H1 (cell line): ENCODE measurements at regions not wholly inside any gene's neighbourhood (a gene's known extent, or its start where the extent isn't known, plus 50 kb on each side); places are given as distances from the start of the nearest gene placed in this dataset.

Source experiments
- CTCF ChIA-PET: fragments of 300-600 bp; sonication (Branson Sonifier 250); formaldehyde crosslinking; loops from one replicate; lab custom pipeline; 2021; ENCODE audit not compliant: partially characterized antibody; lab: Charles Lee
- POLR2A ChIA-PET: fragments of 300-600 bp; sonication (Branson Sonifier 250); formaldehyde crosslinking; loops from one replicate; lab custom pipeline; 2021; ENCODE audit warnings: inconsistent platforms; ENCODE audit not compliant: partially characterized antibody; lab: Charles Lee
- DNase-seq, 2 experiments: peaks; one replicate each; pipeline versions ENCODE4 v3.0.0 to v3.0.0-alpha.2; 2010 to 2022; ENCODE audit warnings: low spot score in 2 of 2, low read depth in 1 of 2, mixed read lengths in 1 of 2
- FAIRE-seq: peaks from 2 replicates; lab custom pipeline; 2011; peaks lifted over from hg19 to GRCh38; lab: Jason Lieb, UNC
- H2AFZ ChIP-seq: 2 replicates; pipeline ENCODE4 v1.8.1; 2012; ENCODE audit warnings: low read length, inconsistent platforms
- H2AK5ac ChIP-seq: 2 replicates; pipeline ENCODE4 v1.6.1; 2013; ENCODE audit warnings: low read depth, low read length
- H2BK120ac ChIP-seq: replicated peaks from 2 replicates; pipeline ENCODE3; 2013; ENCODE audit warnings: low read depth, low read length, inconsistent platforms
- H2BK12ac ChIP-seq: 2 replicates; pipeline ENCODE4 v1.6.1; 2013; ENCODE audit warnings: low read depth, low read length
- H2BK15ac ChIP-seq: 2 replicates; pipeline ENCODE4 v1.6.1; 2013; ENCODE audit warnings: low read length
- H2BK20ac ChIP-seq: 2 replicates; pipeline ENCODE4 v1.6.1; 2013; ENCODE audit warnings: low read length
- H2BK5ac ChIP-seq: 2 replicates; pipeline ENCODE4 v1.6.1; 2013; ENCODE audit warnings: low read depth, low read length
- H3K14ac ChIP-seq: 2 replicates; pipeline ENCODE4 v1.6.1; 2013; ENCODE audit warnings: inconsistent platforms; ENCODE audit not compliant: insufficient read length
- H3K18ac ChIP-seq: 2 replicates; pipeline ENCODE4 v1.6.1; 2013; ENCODE audit warnings: low read length; ENCODE audit errors: extremely low read depth
- H3K23ac ChIP-seq: 2 replicates; pipeline ENCODE4 v1.6.1; 2013; ENCODE audit warnings: inconsistent platforms; ENCODE audit not compliant: insufficient read length
- H3K23me2 ChIP-seq: 2 replicates; pipeline ENCODE4 v1.6.1; 2013; ENCODE audit warnings: low read depth, low read length
- H3K27ac ChIP-seq: 2 replicates; pipeline ENCODE4 v1.6.1; 2011; ENCODE audit warnings: low read depth, low read length, inconsistent platforms
- H3K27me3 ChIP-seq, 4 experiments: replicated peaks in 1 of 4; 1 replicate in 1 of 4; 2 replicates in 3 of 4; pipeline versions ENCODE4 v1.6.1 to v1.8.1; 2011 to 2013; ENCODE audit warnings: low read length in 3 of 4, mild to moderate bottlenecking in 3 of 4, inconsistent platforms in 2 of 4, mixed read lengths in 2 of 4, moderate library complexity in 1 of 4; ENCODE audit not compliant: control insufficient read depth in 3 of 4, insufficient read depth in 3 of 4; ENCODE audit errors: extremely low read depth in 1 of 4
- H3K36me3 ChIP-seq, 4 experiments: 2 replicates each; pipeline versions ENCODE4 v1.6.1 to v1.8.1; 2011 to 2013; ENCODE audit warnings: mild to moderate bottlenecking in 4 of 4, low read length in 3 of 4, moderate library complexity in 2 of 4, control low read depth in 1 of 4, inconsistent platforms in 1 of 4; ENCODE audit not compliant: insufficient read depth in 4 of 4, control insufficient read depth in 2 of 4
- H3K4ac ChIP-seq: replicated peaks from 2 replicates; pipeline ENCODE3; 2013; ENCODE audit warnings: low read length, low read depth, mixed read lengths, inconsistent platforms; ENCODE audit not compliant: insufficient read length
- H3K4me1 ChIP-seq, 4 experiments: replicated peaks in 1 of 4; 1 replicate in 1 of 4; 2 replicates in 3 of 4; pipeline versions ENCODE4 v1.6.1 to v1.8.1; 2011 to 2013; ENCODE audit warnings: low read length in 3 of 4, inconsistent platforms in 2 of 4, mixed read lengths in 1 of 4; ENCODE audit not compliant: insufficient read depth in 4 of 4, control insufficient read depth in 3 of 4
- H3K4me2 ChIP-seq, 2 experiments: 2 replicates each; pipeline versions ENCODE4 v1.6.1 to v1.8.1; 2011 to 2013; ENCODE audit warnings: low read depth in 2 of 2, low read length in 2 of 2, control low read depth in 1 of 2, inconsistent platforms in 1 of 2, mild to moderate bottlenecking in 1 of 2; ENCODE audit not compliant: insufficient read depth in 1 of 2
- H3K4me3 ChIP-seq, 4 experiments: fragments of 200-600, 300-600 bp in 1 of 4; sonication (generic), shearing (Covaris generic), sonication (Bioruptor Twin) in 1 of 4; 2 replicates each; pipeline versions ENCODE4 v1.5.1 to v1.8.1; 2011 to 2016; ENCODE audit warnings: low read length in 4 of 4, low read depth in 3 of 4, control low read depth in 2 of 4, inconsistent platforms in 2 of 4, mild to moderate bottlenecking in 2 of 4, mixed read lengths in 1 of 4, moderate library complexity in 1 of 4; ENCODE audit not compliant: insufficient read depth in 2 of 4; ENCODE audit errors: extremely low read depth in 1 of 4
- H3K56ac ChIP-seq: replicated peaks from 2 replicates; pipeline ENCODE3; 2013; ENCODE audit warnings: low read depth, mild to moderate bottlenecking, mixed read lengths, low read length, inconsistent platforms; ENCODE audit not compliant: insufficient read length
- H3K79me1 ChIP-seq: 2 replicates; pipeline ENCODE4 v1.6.1; 2013; ENCODE audit warnings: low read depth, low read length, control low read depth
- H3K79me2 ChIP-seq, 2 experiments: 2 replicates each; pipeline versions ENCODE4 v1.6.1 to v1.8.1; 2012 to 2013; ENCODE audit warnings: low read length in 2 of 2, mild to moderate bottlenecking in 2 of 2, inconsistent platforms in 1 of 2; ENCODE audit not compliant: insufficient read depth in 2 of 2, control insufficient read depth in 1 of 2
- H3K9ac ChIP-seq, 4 experiments: replicated peaks in 1 of 4; 1 replicate in 1 of 4; 2 replicates in 3 of 4; pipeline versions ENCODE4 v1.6.1 to v1.8.1; 2011 to 2013; ENCODE audit warnings: low read depth in 3 of 4, low read length in 3 of 4, control low read depth in 2 of 4, mild to moderate bottlenecking in 2 of 4, moderate library complexity in 2 of 4, inconsistent platforms in 1 of 4; ENCODE audit errors: extremely low read depth in 1 of 4
- H3K9me3 ChIP-seq, 2 experiments: 2 replicates each; pipeline versions ENCODE4 v1.6.1 to v1.8.1; 2012 to 2013; ENCODE audit warnings: mild to moderate bottlenecking in 2 of 2, moderate library complexity in 2 of 2, control low read depth in 1 of 2, inconsistent platforms in 1 of 2, low read depth in 1 of 2, low read length in 1 of 2, mixed read lengths in 1 of 2; ENCODE audit not compliant: insufficient read depth in 2 of 2
- H4K20me1 ChIP-seq, 2 experiments: replicated peaks in 1 of 2; 2 replicates each; pipeline versions ENCODE3 to v1.8.1; 2011 to 2013; ENCODE audit warnings: inconsistent platforms in 2 of 2, low read length in 2 of 2, mild to moderate bottlenecking in 1 of 2; ENCODE audit not compliant: insufficient read depth in 2 of 2, control insufficient read depth in 1 of 2
- H4K5ac ChIP-seq: 2 replicates; pipeline ENCODE4 v1.6.1; 2013; ENCODE audit warnings: low read length, low read depth, mixed read lengths, inconsistent platforms; ENCODE audit not compliant: insufficient read length
- H4K8ac ChIP-seq: 2 replicates; pipeline ENCODE4 v1.8.0; 2013; ENCODE audit warnings: mild to moderate bottlenecking, moderate library complexity, low read length, inconsistent platforms; ENCODE audit not compliant: insufficient read depth; ENCODE audit errors: extremely low read depth
- H4K91ac ChIP-seq: replicated peaks from 2 replicates; pipeline ENCODE3; 2013; ENCODE audit warnings: low read length, mixed read lengths, inconsistent platforms; ENCODE audit not compliant: insufficient read length
- SAP30 ChIP-seq: fragments of 300-600 bp; sonication (generic); IDR thresholded peaks from 2 replicates; pipeline ENCODE4 v1.7.1; 2012; ENCODE audit warnings: low read length, moderate library complexity, mild to moderate bottlenecking, inconsistent platforms; ENCODE audit not compliant: insufficient read depth, insufficient replicate concordance
- SIN3A ChIP-seq, 2 experiments: IDR thresholded peaks in 1 of 2; conservative IDR thresholded peaks in 1 of 2; 2 replicates each; pipeline ENCODE4 v1.6.1; 2011 to 2012; ENCODE audit warnings: low read length in 2 of 2, improper control_type of control experiment in 1 of 2, low read depth in 1 of 2, mild to moderate bottlenecking in 1 of 2
- SIRT6 ChIP-seq: IDR thresholded peaks from one replicate; pipeline ENCODE4 v1.7.1; 2012; ENCODE audit warnings: low read length, inconsistent platforms
- WGBS, 2 experiments: shearing (Covaris generic) in 1 of 2; methylation state at CpG; one replicate each; pipeline versions ENCODE4 v1.1.6 to v1.1.7; 2013 to 2015; ENCODE audit warnings: low lambda C conversion rate in 2 of 2, mixed read lengths in 2 of 2, inconsistent platforms in 1 of 2, low coverage in 1 of 2, missing lambda C conversion rate in 1 of 2; ENCODE audit not compliant: insufficient replicate concordance in 2 of 2, insufficient coverage in 1 of 2, insufficient read length in 1 of 2; ENCODE audit errors: extremely low coverage in 1 of 2, missing lambda C conversion rate in 1 of 2; 5-methylcytosine and 5-hydroxymethylcytosine counted together

- Histone ChIP-seq H4K5ac (no peak overlapping the region), H2BK20ac (no peak overlapping the region), H2BK15ac (no peak overlapping the region), H3K4me2 (no peak overlapping the region), H3K56ac (no peak overlapping the region), H4K91ac (no peak overlapping the region), H3K4me1 (no peaks in the 10 kb centered on the region), H3K4ac (no peak overlapping the region), H2AFZ (no peak overlapping the region), H4K20me1 (no peaks in the 10 kb centered on the region), H3K18ac (no peak overlapping the region), H2BK12ac (no peak overlapping the region), H3K27ac (no peak overlapping the region), H2AK5ac (no peak overlapping the region), H3K4me3 (no peak overlapping the region), H2BK5ac (no peak overlapping the region), H3K14ac (no peak overlapping the region), H3K9me3 (no peaks in the 10 kb centered on the region), H3K23me2 (no peaks in the 10 kb centered on the region), H3K27me3 (no peaks in the 10 kb centered on the region), H3K23ac (no peak overlapping the region), H3K36me3 (no peaks in the 10 kb centered on the region), H3K79me1 (no peaks in the 10 kb centered on the region), H2BK120ac (no peak overlapping the region), H3K9ac (no peak overlapping the region), H3K79me2 (no peaks in the 10 kb centered on the region), H4K8ac (no peak overlapping the region)
- DNase-seq (no peak), FAIRE-seq (no peak)
- WGBS, 2 experiments, result 94% methylated on average over 2 of the region's 2 CpGs; no CpG with 5 or more reads in 1 of the 2 experiments
- POLR2A ChIA-PET, result no interaction called here
- CTCF ChIA-PET, result interaction anchor here (0.6 to 1.0 kb wide), 2 partner anchors 11 to 145 kb away, joined by 3 to 6 read pairs; no protein-coding TSS in a partner anchor
- TF ChIP-seq SIN3A (conservative IDR thresholded peaks at IDR 0.05 in 1 of 2, IDR thresholded peaks at IDR 0.05 in 1 of 2; ENCODE audit: low read depth in 1 of 2, low read length in 2 of 2) (no peak), SIRT6 (no peak), SAP30 (no peak)
Measured at GRCh38 chr6:48552905-48553304, 441.9 kb upstream of the PTCHD4 start.
